Keratinocyte (primary cell): ENCODE measurements at regions not wholly inside any gene's neighbourhood (a gene's known extent, or its start where the extent isn't known, plus 50 kb on each side); places are given as distances from the start of the nearest gene placed in this dataset.

Experiments
- DNase-seq: peaks from one replicate; pipeline ENCODE4 v3.0.0-alpha.2; 2011; ENCODE audit warnings: low read depth, missing footprints, low spot score
- FAIRE-seq: peaks from 2 replicates; lab custom pipeline; 2011; peaks lifted over from hg19 to GRCh38; lab: Jason Lieb, UNC
- H2AFZ ChIP-seq: 2 replicates; pipeline ENCODE4 v1.6.0; 2012; ENCODE audit warnings: low read length, control low read depth, inconsistent platforms; ENCODE audit not compliant: control insufficient read depth
- H3K27ac ChIP-seq: 2 replicates; pipeline ENCODE4 v1.5.1; 2011; ENCODE audit warnings: low read length; ENCODE audit not compliant: control insufficient read depth, insufficient read depth
- H3K27me3 ChIP-seq: 3 replicates; pipeline ENCODE4 v1.6.0; 2011; ENCODE audit warnings: low read length; ENCODE audit not compliant: control insufficient read depth, insufficient read depth; ENCODE audit errors: extremely low read depth
- H3K36me3 ChIP-seq, 2 experiments: 2 replicates in 1 of 2; 3 replicates in 1 of 2; pipeline ENCODE4 v1.5.1; 2011; ENCODE audit warnings: low read length in 2 of 2, mild to moderate bottlenecking in 1 of 2; ENCODE audit not compliant: control insufficient read depth in 2 of 2, insufficient read depth in 2 of 2; ENCODE audit errors: extremely low read depth in 1 of 2
- H3K4me1 ChIP-seq: 3 replicates; pipeline ENCODE4 v1.5.1; 2011; ENCODE audit warnings: low read length; ENCODE audit not compliant: control insufficient read depth, insufficient read depth; ENCODE audit errors: extremely low read depth
- H3K4me2 ChIP-seq: 3 replicates; pipeline ENCODE4 v1.6.0; 2011; ENCODE audit warnings: low read depth, low read length; ENCODE audit not compliant: control insufficient read depth, insufficient read depth; ENCODE audit errors: extremely low read depth
- H3K4me3 ChIP-seq, 3 experiments: fragments of 200-600 bp in 1 of 3; sonication (generic) in 1 of 3; 2 replicates in 2 of 3; 3 replicates in 1 of 3; pipeline ENCODE4 v1.5.1; 2011 to 2016; ENCODE audit warnings: low read length in 3 of 3, mild to moderate bottlenecking in 3 of 3, control low read depth in 2 of 3, inconsistent platforms in 1 of 3, low read depth in 1 of 3, mixed read lengths in 1 of 3, mixed run types in 1 of 3, moderate library complexity in 1 of 3; ENCODE audit not compliant: control insufficient read depth in 2 of 3, insufficient read depth in 2 of 3; ENCODE audit errors: extremely low read depth in 1 of 3
- H3K79me2 ChIP-seq: 2 replicates; pipeline ENCODE4 v1.6.0; 2012; ENCODE audit warnings: low read length; ENCODE audit not compliant: control insufficient read depth, insufficient read depth
- H3K9ac ChIP-seq: 3 replicates; pipeline ENCODE4 v1.6.0; 2011; ENCODE audit warnings: low read length; ENCODE audit not compliant: control insufficient read depth, insufficient read depth; ENCODE audit errors: extremely low read depth
- H3K9me1 ChIP-seq: 3 replicates; pipeline ENCODE4 v1.6.0; 2011; ENCODE audit warnings: low read length; ENCODE audit not compliant: control insufficient read depth, insufficient read depth; ENCODE audit errors: extremely low read depth
- H3K9me3 ChIP-seq: 2 replicates; pipeline ENCODE4 v1.5.1; 2012; ENCODE audit warnings: low read depth, low read length; ENCODE audit not compliant: control insufficient read depth
- H4K20me1 ChIP-seq: 3 replicates; pipeline ENCODE4 v1.6.0; 2011; ENCODE audit warnings: low read length; ENCODE audit not compliant: control insufficient read depth, insufficient read depth; ENCODE audit errors: extremely low read depth
- CTCF ChIP-seq, 3 experiments: IDR thresholded peaks in 1 of 3; conservative IDR thresholded peaks in 1 of 3; optimal IDR thresholded peaks in 1 of 3; 2 replicates in 2 of 3; 3 replicates in 1 of 3; pipeline versions ENCODE3 to v1.5.1; 2011; ENCODE audit warnings: low read length in 3 of 3, mild to moderate bottlenecking in 3 of 3, moderate library complexity in 2 of 3, control low read depth in 1 of 3, inconsistent platforms in 1 of 3; ENCODE audit not compliant: insufficient read depth in 2 of 3; ENCODE audit errors: extremely low read depth in 1 of 3
- EZH2 ChIP-seq: IDR thresholded peaks from one replicate; pipeline ENCODE4 v1.6.1; 2012; ENCODE audit warnings: inconsistent platforms, mild to moderate bottlenecking, low read length, moderate library complexity
- dilution Hi-C: fragments of 300-500 bp; cut with MboI; formaldehyde crosslinking; loops from one replicate; pipeline ENCODE4 v1.7.0; 2020; ENCODE audit warnings: low sequenced_read_pairs; ENCODE audit not compliant: extremely low pct_ligation_motif_present

DNA sequence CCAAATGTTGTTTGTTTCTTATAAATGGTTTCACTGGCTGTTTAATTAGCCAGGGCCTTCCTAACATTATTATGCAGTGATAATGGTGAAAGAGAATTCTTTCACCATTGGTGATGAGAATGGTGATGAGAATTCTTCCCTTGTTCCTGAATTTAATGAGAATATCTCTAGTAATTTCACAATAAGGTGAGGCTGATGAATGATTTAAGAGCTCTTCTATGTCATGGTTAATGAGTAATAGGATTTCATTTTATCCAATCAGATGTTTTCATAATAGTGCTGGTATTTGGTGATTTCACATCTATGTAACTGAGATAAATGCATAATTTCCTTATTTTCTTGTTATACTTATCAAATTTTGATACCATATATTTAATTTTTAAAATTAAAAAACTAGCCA, 535.7 kb upstream of the ZEB2 start:
- H2AFZ ChIP-seq, result no peak overlapping the region
- H3K9me3 ChIP-seq, result no peaks in the 10 kb centered on the region
- H4K20me1 ChIP-seq, result no peaks in the 10 kb centered on the region
- FAIRE-seq (no peak), DNase-seq (no peak)
- no peak overlapping the region for H3K4me3 ChIP-seq
- dilution Hi-C loops, result no loop called here
- H3K27me3 ChIP-seq, result no peaks in the 10 kb centered on the region
- H3K79me2 ChIP-seq, result no peaks in the 10 kb centered on the region
- no peak overlapping the region for H3K27ac ChIP-seq
- no peak overlapping the region for H3K9ac ChIP-seq
- H3K9me1 ChIP-seq, result no peaks in the 10 kb centered on the region
- peaks cover 6% of the 10 kb centered on the region for H3K4me1 ChIP-seq
- no peaks in the 10 kb centered on the region for H3K36me3 ChIP-seq
- no peak overlapping the region for H3K4me2 ChIP-seq
- no peak for TF ChIP-seq EZH2
- no peak for TF ChIP-seq CTCF (optimal IDR thresholded peaks at IDR 0.05 in 1 of 3, IDR thresholded peaks at IDR 0.05 in 1 of 3, conservative IDR thresholded peaks at IDR 0.05 in 1 of 3; ENCODE audit: extremely low read depth in 1 of 3, insufficient read depth in 2 of 3, low read length in 3 of 3)

GRCh38 chr2:145050134-145050533, 530.2 kb upstream of the ZEB2 start:
- H3K9me1 ChIP-seq, result no peaks in the 10 kb centered on the region
- H3K27ac ChIP-seq, result no peak overlapping the region
- no peak overlapping the region for H3K9ac ChIP-seq
- H3K4me2 ChIP-seq, result no peak overlapping the region
- dilution Hi-C loops, result no loop called here
- H2AFZ ChIP-seq, result no peak overlapping the region
- FAIRE-seq, result no peak
- no peaks in the 10 kb centered on the region for H3K79me2 ChIP-seq
- H3K4me3 ChIP-seq, result no peak overlapping the region
- no peaks in the 10 kb centered on the region for H3K9me3 ChIP-seq
- no peaks in the 10 kb centered on the region for H3K4me1 ChIP-seq
- TF ChIP-seq EZH2, result no peak
- TF ChIP-seq CTCF (optimal IDR thresholded peaks at IDR 0.05 in 1 of 3, IDR thresholded peaks at IDR 0.05 in 1 of 3, conservative IDR thresholded peaks at IDR 0.05 in 1 of 3; ENCODE audit: extremely low read depth in 1 of 3, insufficient read depth in 2 of 3, low read length in 3 of 3), result no peak
- H3K27me3 ChIP-seq, result no peaks in the 10 kb centered on the region
- no peak for DNase-seq
- no peaks in the 10 kb centered on the region for H3K36me3 ChIP-seq
- no peaks in the 10 kb centered on the region for H4K20me1 ChIP-seq
